H9 (cell line): ENCODE measurements at regions not wholly inside any gene's neighbourhood (a gene's known extent, or its start where the extent isn't known, plus 50 kb on each side); places are given as distances from the start of the nearest gene placed in this dataset.

ENCODE experiments used
- DNase-seq: peaks from one replicate; pipeline ENCODE4 v3.0.0-alpha.2; 2017
- H2AFZ ChIP-seq: one replicate; pipeline ENCODE4 v1.6.1; 2013; ENCODE audit warnings: mild to moderate bottlenecking, low read length, control low read depth, moderate library complexity
- H2AK5ac ChIP-seq: 2 replicates; pipeline ENCODE4 v1.6.1; 2013; ENCODE audit warnings: low read length, control low read depth, mixed read lengths; ENCODE audit not compliant: insufficient read length
- H2BK120ac ChIP-seq: one replicate; pipeline ENCODE4 v1.6.1; 2013; ENCODE audit warnings: low read depth, mild to moderate bottlenecking, low read length, control low read depth, inconsistent platforms; ENCODE audit not compliant: poor library complexity, severe bottlenecking
- H2BK12ac ChIP-seq: 2 replicates; pipeline ENCODE4 v1.6.1; 2013; ENCODE audit warnings: low read length, control low read depth, mixed read lengths, low read depth; ENCODE audit not compliant: insufficient read length
- H2BK15ac ChIP-seq: 2 replicates; pipeline ENCODE4 v1.6.1; 2013; ENCODE audit warnings: low read depth, low read length, control low read depth
- H2BK20ac ChIP-seq: one replicate; pipeline ENCODE4 v1.6.1; 2013; ENCODE audit warnings: low read depth, mild to moderate bottlenecking, low read length, control low read depth, inconsistent platforms; ENCODE audit not compliant: poor library complexity, severe bottlenecking
- H2BK5ac ChIP-seq: 2 replicates; pipeline ENCODE4 v1.6.1; 2013; ENCODE audit warnings: low read length, control low read depth, mixed read lengths; ENCODE audit not compliant: insufficient read length
- H3K14ac ChIP-seq: 2 replicates; pipeline ENCODE4 v1.6.1; 2013; ENCODE audit warnings: low read length, control low read depth; ENCODE audit not compliant: insufficient read depth
- H3K18ac ChIP-seq: 2 replicates; pipeline ENCODE4 v1.6.1; 2013; ENCODE audit warnings: low read depth, mild to moderate bottlenecking, mixed read lengths, low read length, control low read depth; ENCODE audit not compliant: insufficient read length
- H3K23ac ChIP-seq: 2 replicates; pipeline ENCODE4 v1.6.1; 2013; ENCODE audit warnings: low read length, control low read depth, mixed read lengths, low read depth; ENCODE audit not compliant: insufficient read length
- H3K23me2 ChIP-seq: 2 replicates; pipeline ENCODE4 v1.6.1; 2013; ENCODE audit warnings: low read depth, mild to moderate bottlenecking, mixed read lengths, low read length, control low read depth; ENCODE audit not compliant: insufficient read length, poor library complexity, severe bottlenecking
- H3K27ac ChIP-seq: 2 replicates; pipeline ENCODE4 v1.5.1; 2013; ENCODE audit warnings: low read length, control low read depth, mixed read lengths, low read depth; ENCODE audit not compliant: insufficient read length
- H3K27me3 ChIP-seq: 2 replicates; pipeline ENCODE4 v1.6.1; 2013; ENCODE audit warnings: low read length, control low read depth, inconsistent platforms; ENCODE audit not compliant: insufficient read depth
- H3K4ac ChIP-seq: 2 replicates; pipeline ENCODE4 v1.6.1; 2013; ENCODE audit warnings: low read depth, mild to moderate bottlenecking, control low read depth, inconsistent platforms, low read length, moderate library complexity
- H3K4me1 ChIP-seq: 2 replicates; pipeline ENCODE4 v1.6.1; 2013; ENCODE audit warnings: low read length, control low read depth, inconsistent platforms; ENCODE audit not compliant: insufficient read depth
- H3K4me2 ChIP-seq: 2 replicates; pipeline ENCODE4 v1.6.1; 2013; ENCODE audit warnings: low read length, control low read depth, mixed read lengths; ENCODE audit not compliant: insufficient read length, insufficient read depth
- H3K56ac ChIP-seq: 2 replicates; pipeline ENCODE4 v1.6.1; 2013; ENCODE audit warnings: low read depth, mild to moderate bottlenecking, mixed read lengths, low read length, control low read depth; ENCODE audit not compliant: insufficient read length
- H3K79me1 ChIP-seq: 2 replicates; pipeline ENCODE4 v1.6.1; 2013; ENCODE audit warnings: low read depth, mild to moderate bottlenecking, moderate library complexity, low read length, control low read depth, inconsistent platforms; ENCODE audit not compliant: insufficient read depth, poor library complexity, severe bottlenecking
- H3K79me2 ChIP-seq: 2 replicates; pipeline ENCODE4 v1.6.1; 2013; ENCODE audit warnings: low read length, control low read depth, inconsistent platforms; ENCODE audit not compliant: insufficient read depth
- H3K9ac ChIP-seq: 2 replicates; pipeline ENCODE4 v1.6.1; 2013; ENCODE audit warnings: low read length, control low read depth, mixed read lengths; ENCODE audit not compliant: insufficient read length; ENCODE audit errors: extremely low read depth
- H3K9me3 ChIP-seq: one replicate; pipeline ENCODE4 v1.6.1; 2013; ENCODE audit warnings: low read depth, low read length, inconsistent platforms; ENCODE audit not compliant: control insufficient read depth
- H3T11ph ChIP-seq: one replicate; pipeline ENCODE4 v1.6.1; 2013; ENCODE audit warnings: mild to moderate bottlenecking, low read length, control low read depth, inconsistent platforms
- H4K20me1 ChIP-seq: one replicate; pipeline ENCODE4 v1.6.1; 2013; ENCODE audit not compliant: control insufficient read depth, insufficient read length, insufficient read depth
- H4K5ac ChIP-seq: 2 replicates; pipeline ENCODE4 v1.6.1; 2013; ENCODE audit warnings: low read depth, mild to moderate bottlenecking, mixed read lengths, low read length, control low read depth; ENCODE audit not compliant: insufficient read length
- H4K8ac ChIP-seq: replicated peaks from 2 replicates; pipeline ENCODE4 v1.6.1; 2013; ENCODE audit warnings: low read length, control low read depth, mixed read lengths, low read depth; ENCODE audit not compliant: insufficient read length
- H4K91ac ChIP-seq: 2 replicates; pipeline ENCODE4 v1.6.1; 2013; ENCODE audit warnings: low read depth, mild to moderate bottlenecking, moderate library complexity, mixed read lengths, low read length, control low read depth; ENCODE audit not compliant: insufficient read length
- H3K27ac Mint-ChIP-seq, 3 experiments: 2 replicates in 2 of 3; 3 replicates in 1 of 3; pipeline ENCODE4 v1.8.0; 2020 to 2021; ENCODE audit warnings: mixed read lengths in 3 of 3, mild to moderate bottlenecking in 1 of 3, moderate library complexity in 1 of 3
- H3K27me3 Mint-ChIP-seq: 2 replicates; pipeline ENCODE4 v1.8.0; 2021; ENCODE audit warnings: low read depth, mild to moderate bottlenecking, moderate library complexity, mixed read lengths
- H3K36me3 Mint-ChIP-seq, 3 experiments: 2 replicates in 2 of 3; 3 replicates in 1 of 3; pipeline ENCODE4 v1.8.0; 2020 to 2021; ENCODE audit warnings: low read depth in 3 of 3, mixed read lengths in 3 of 3; ENCODE audit not compliant: insufficient read depth in 1 of 3
- H3K4me1 Mint-ChIP-seq, 2 experiments: 2 replicates each; pipeline ENCODE4 v1.8.0; 2020; ENCODE audit warnings: mixed read lengths in 2 of 2
- H3K4me3 Mint-ChIP-seq, 2 experiments: 2 replicates in 1 of 2; 3 replicates in 1 of 2; pipeline ENCODE4 v1.8.0; 2020 to 2021; ENCODE audit warnings: mild to moderate bottlenecking in 2 of 2, mixed read lengths in 2 of 2, moderate library complexity in 1 of 2
- H3K9me3 Mint-ChIP-seq, 2 experiments: 2 replicates in 1 of 2; 3 replicates in 1 of 2; pipeline ENCODE4 v1.8.0; 2020; ENCODE audit warnings: mild to moderate bottlenecking in 2 of 2, mixed read lengths in 2 of 2, moderate library complexity in 1 of 2
- CTCF ChIP-seq: fragments of 200-600 bp; sonication (generic); conservative IDR thresholded peaks from 3 replicates; pipeline ENCODE4 v1.8.0; 2021; ENCODE audit warnings: antibody characterized with exemption, mild to moderate bottlenecking
- WGBS: extraction: QIAGEN DNeasy Blood & Tissue Kit; methylation state at CpG from one replicate; pipeline ENCODE4 v1.1.7; 2013; ENCODE audit warnings: missing lambda C conversion rate, low lambda C conversion rate, mixed read lengths; ENCODE audit not compliant: insufficient read length; ENCODE audit errors: extremely low coverage; 5-methylcytosine and 5-hydroxymethylcytosine counted together

- Histone ChIP-seq H2AFZ (no peak overlapping the region), H3K79me2 (no peaks in the 10 kb centered on the region), H2BK15ac (no peak overlapping the region), H3K4ac (no peak overlapping the region), H3K27me3 (no peaks in the 10 kb centered on the region), H3K9ac (no peak overlapping the region), H4K91ac (no peak overlapping the region), H3K79me1 (no peaks in the 10 kb centered on the region), H2AK5ac (no peak overlapping the region), H3K27ac (no peak overlapping the region), H2BK20ac (no peak overlapping the region), H2BK120ac (no peak overlapping the region), H3K18ac (no peak overlapping the region), H4K5ac (no peak overlapping the region), H2BK5ac (no peak overlapping the region), H3K9me3 (no peaks in the 10 kb centered on the region), H4K8ac (no peak overlapping the region), H3K4me1 (no peaks in the 10 kb centered on the region), H3T11ph (no peak overlapping the region), H3K4me2 (no peak overlapping the region), H2BK12ac (no peak overlapping the region), H3K56ac (no peak overlapping the region), H3K14ac (no peak overlapping the region), H4K20me1 (no peaks in the 10 kb centered on the region), H3K23me2 (no peaks in the 10 kb centered on the region), H3K23ac (no peak overlapping the region)
- Mint-ChIP-seq H3K27ac (no peak overlapping the region), H3K27me3 (no peaks in the 10 kb centered on the region; the same call in 1 of the 2 replicates), H3K4me3 (no peak overlapping the region), H3K4me1 (no peaks in the 10 kb centered on the region), H3K36me3 (no peaks in the 10 kb centered on the region), H3K9me3 (peaks cover 0 to 3% of the 10 kb centered on the region in 2 experiments; a peak in 1 of 5 replicates)
- WGBS: no CpG with 5 or more reads among the region's 3 CpGs
- TF ChIP-seq CTCF: no peak
- no peak for DNase-seq
Observed at GRCh38 chr21:16095005-16095404, 365.2 kb downstream of the USP25 start.
